Upper lobe of left lung (tissue), 6 donors: ENCODE measurements at regions not wholly inside any gene's neighbourhood (a gene's known extent, or its start where the extent isn't known, plus 50 kb on each side); places are given as distances from the start of the nearest gene placed in this dataset.
"Not testable (repeated sequence)": the region's sequence is repeated elsewhere in the genome, so short reads cannot be mapped to it uniquely, and the experiment has no call there.

Source experiments
- ATAC-seq, 2 donors: fragments of 200-7000 bp; cut with Tn5 transposase; one replicate each; pipeline ENCODE4 v1.9.1; 2022; ENCODE audit warnings: mild to moderate bottlenecking in 2 of 2, moderate library complexity in 2 of 2; ENCODE audit not compliant: low FRiP score in 2 of 2
- DNase-seq, 2 donors: peaks; one replicate each; pipeline ENCODE4 v3.0.0-alpha.2; 2019 to 2020
- H3K27ac ChIP-seq, 4 donors: fragments of 200-600 bp; sonication (generic); one replicate each; pipeline ENCODE4 v1.5.1; 2016 to 2019
- H3K27me3 ChIP-seq, 4 donors: fragments of 200-600 bp; sonication (generic); one replicate each; pipeline ENCODE4 v1.5.1; 2017 to 2019
- H3K36me3 ChIP-seq, 4 donors: fragments of 200-600 bp; sonication (generic); one replicate each; pipeline ENCODE4 v1.5.1; 2016 to 2019
- H3K4me1 ChIP-seq, 4 donors: fragments of 200-600 bp; sonication (generic); one replicate each; pipeline ENCODE4 v1.5.1; 2018 to 2019
- H3K4me3 ChIP-seq, 4 donors: fragments of 200-600 bp; sonication (generic); one replicate each; pipeline ENCODE4 v1.5.1; 2017 to 2019; ENCODE audit warnings: mild to moderate bottlenecking in 2 of 4, moderate library complexity in 1 of 4
- H3K9me3 ChIP-seq, 4 donors: fragments of 200-600 bp; sonication (generic); one replicate each; pipeline ENCODE4 v1.5.1; 2018 to 2019
- EP300 ChIP-seq, 4 donors: sonication (generic); formaldehyde crosslinking; IDR thresholded peaks; one replicate each; pipeline ENCODE4 v1.5.1; 2017; ENCODE audit warnings: antibody characterized with exemption in 4 of 4, control low read depth in 2 of 4
- POLR2A ChIP-seq, 4 donors: fragments of 450-650 bp; IDR thresholded peaks; one replicate each; pipeline ENCODE4 v1.5.1; 2016 to 2017; ENCODE audit warnings: antibody characterized with exemption in 4 of 4, mild to moderate bottlenecking in 2 of 4
- POLR2AphosphoS5 ChIP-seq, 2 donors: sonication (generic); formaldehyde crosslinking; IDR thresholded peaks; one replicate each; pipeline ENCODE4 v1.5.1; 2017; ENCODE audit warnings: antibody characterized with exemption in 2 of 2
- WGBS, 2 donors: methylation state at CpG; one replicate each; pipeline ENCODE4 v1.1.5; 2017 to 2018; 5-methylcytosine and 5-hydroxymethylcytosine counted together
- TF ChIP-seq, protein P1 (sequence below), 6 experiments: fragments of 450-650 bp in 4 of 6; fragments of 200-600 bp in 2 of 6; sonication (generic) in 2 of 6; IDR thresholded peaks; one replicate each; pipeline ENCODE4 v1.5.1; 2016 to 2019; ENCODE audit warnings: antibody characterized with exemption in 6 of 6
- donor health status: DM: no; HTN: no; CAD: no; lungs with moderate emphysema.
- donor health status: DM: no; HTN: yes; CAD: no; lungs with severe emphysema.

- Histone ChIP-seq H3K27ac (no peak overlapping the region), H3K4me1 (no peaks in the 10 kb centered on the region), H3K27me3 (no peaks in the 10 kb centered on the region), H3K9me3 (no peaks in the 10 kb centered on the region), H3K36me3 (no peaks in the 10 kb centered on the region), H3K4me3 (no peak overlapping the region)
- DNase-seq (no peak), ATAC-seq (no peak)
- TF ChIP-seq EP300 (IDR thresholded peaks at IDR 0.05) (no peak), POLR2AphosphoS5 (IDR thresholded peaks at IDR 0.05) (no peak), POLR2A (IDR thresholded peaks at IDR 0.05) (no peak)
- TF ChIP-seq, protein P1, sequence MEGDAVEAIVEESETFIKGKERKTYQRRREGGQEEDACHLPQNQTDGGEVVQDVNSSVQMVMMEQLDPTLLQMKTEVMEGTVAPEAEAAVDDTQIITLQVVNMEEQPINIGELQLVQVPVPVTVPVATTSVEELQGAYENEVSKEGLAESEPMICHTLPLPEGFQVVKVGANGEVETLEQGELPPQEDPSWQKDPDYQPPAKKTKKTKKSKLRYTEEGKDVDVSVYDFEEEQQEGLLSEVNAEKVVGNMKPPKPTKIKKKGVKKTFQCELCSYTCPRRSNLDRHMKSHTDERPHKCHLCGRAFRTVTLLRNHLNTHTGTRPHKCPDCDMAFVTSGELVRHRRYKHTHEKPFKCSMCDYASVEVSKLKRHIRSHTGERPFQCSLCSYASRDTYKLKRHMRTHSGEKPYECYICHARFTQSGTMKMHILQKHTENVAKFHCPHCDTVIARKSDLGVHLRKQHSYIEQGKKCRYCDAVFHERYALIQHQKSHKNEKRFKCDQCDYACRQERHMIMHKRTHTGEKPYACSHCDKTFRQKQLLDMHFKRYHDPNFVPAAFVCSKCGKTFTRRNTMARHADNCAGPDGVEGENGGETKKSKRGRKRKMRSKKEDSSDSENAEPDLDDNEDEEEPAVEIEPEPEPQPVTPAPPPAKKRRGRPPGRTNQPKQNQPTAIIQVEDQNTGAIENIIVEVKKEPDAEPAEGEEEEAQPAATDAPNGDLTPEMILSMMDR (IDR thresholded peaks at IDR 0.05): no peak
- WGBS, 2 donors: 95 to 100% methylated on average over 1 of the region's 1 CpG
Observed at GRCh38 chr1:232317350-232317749, 312.6 kb downstream of the SIPA1L2 start.

DNA sequence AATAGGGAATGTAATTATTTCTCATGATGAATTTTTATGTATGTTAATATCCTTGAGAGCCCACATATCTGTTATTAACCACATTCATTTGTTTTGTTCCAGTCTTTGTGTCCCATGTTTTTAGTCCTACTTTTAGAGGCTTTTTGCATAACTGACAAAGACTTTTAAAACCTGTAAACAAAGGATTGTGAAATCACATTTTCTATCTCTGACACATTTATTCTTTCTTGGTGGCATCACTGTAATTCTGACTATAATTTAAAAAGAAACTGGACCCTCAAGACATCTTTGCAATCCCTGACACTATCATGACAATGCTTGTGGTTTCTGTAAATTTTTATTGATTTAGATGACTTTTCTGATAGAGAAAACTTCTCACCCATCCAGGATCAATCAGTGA, 313.1 kb downstream of the SIPA1L2 start:
- no peak overlapping the region for H3K4me3 ChIP-seq
- no peak overlapping the region for H3K27ac ChIP-seq
- TF ChIP-seq POLR2AphosphoS5 (IDR thresholded peaks at IDR 0.05) (no peak), POLR2A (IDR thresholded peaks at IDR 0.05) (no peak), EP300 (IDR thresholded peaks at IDR 0.05) (no peak)
- TF ChIP-seq, protein P1 (IDR thresholded peaks at IDR 0.05): no peak
- ATAC-seq (no peak), DNase-seq (no peak)
- H3K9me3 ChIP-seq: no peaks in the 10 kb centered on the region
- H3K27me3 ChIP-seq: no peaks in the 10 kb centered on the region
- H3K36me3 ChIP-seq: no peaks in the 10 kb centered on the region
- H3K4me1 ChIP-seq: no peaks in the 10 kb centered on the region

GRCh38 chr1:232313876-232314275, 316.1 kb downstream of the SIPA1L2 start:
- H3K36me3 ChIP-seq, DNase-seq, ATAC-seq, H3K27me3 ChIP-seq, H3K9me3 ChIP-seq, H3K27ac ChIP-seq, H3K4me3 ChIP-seq, H3K4me1 ChIP-seq: not testable (repeated sequence)
- 94 to 96% methylated on average over 15 of the region's 15 CpGs for WGBS, 2 donors

GRCh38 chr1:232310541-232310940, 319.4 kb downstream of the SIPA1L2 start:
- Histone ChIP-seq H3K4me3 (no peak overlapping the region), H3K27me3 (no peaks in the 10 kb centered on the region), H3K36me3 (no peaks in the 10 kb centered on the region), H3K9me3 (no peaks in the 10 kb centered on the region), H3K4me1 (peaks cover 4 to 8% (median 6%) of the 10 kb centered on the region in 4 donors), H3K27ac (no peak overlapping the region)
- ATAC-seq: no peak
- TF ChIP-seq EP300 (IDR thresholded peaks at IDR 0.05) (no peak), POLR2AphosphoS5 (IDR thresholded peaks at IDR 0.05) (no peak), POLR2A (IDR thresholded peaks at IDR 0.05) (no peak)
- TF ChIP-seq, protein P1 (IDR thresholded peaks at IDR 0.05): no peak
- 76 to 80% methylated on average over 5 of the region's 5 CpGs for WGBS, 2 donors
- no peak for DNase-seq

GRCh38 chr1:232308616-232309015, 321.3 kb downstream of the SIPA1L2 start:
- WGBS, 2 donors: 52 to 56% methylated on average over 3 of the region's 3 CpGs
- no peaks in the 10 kb centered on the region for H3K27me3 ChIP-seq
- no peak overlapping the region for H3K27ac ChIP-seq
- DNase-seq (no peak), ATAC-seq (no peak)
- H3K9me3 ChIP-seq: no peaks in the 10 kb centered on the region
- H3K4me3 ChIP-seq: no peak overlapping the region
- H3K4me1 ChIP-seq: peaks cover 4 to 8% (median 6%) of the 10 kb centered on the region in 4 donors
- H3K36me3 ChIP-seq: no peaks in the 10 kb centered on the region
- TF ChIP-seq POLR2A (IDR thresholded peaks at IDR 0.05): no peak
- no peak for TF ChIP-seq EP300 (IDR thresholded peaks at IDR 0.05)
- TF ChIP-seq POLR2AphosphoS5 (IDR thresholded peaks at IDR 0.05): no peak
- TF ChIP-seq, protein P1 (IDR thresholded peaks at IDR 0.05): no peak
